GM12891 (cell line): ENCODE measurements at regions not wholly inside any gene's neighbourhood (a gene's known extent, or its start where the extent isn't known, plus 50 kb on each side); places are given as distances from the start of the nearest gene placed in this dataset.

ENCODE experiments used
- DNase-seq: peaks from one replicate; pipeline ENCODE4 v3.0.0; 2011; ENCODE audit warnings: low spot score; ENCODE audit not compliant: insufficient read length
- FAIRE-seq: peaks from 2 replicates; lab custom pipeline; 2011; peaks lifted over from hg19 to GRCh38; lab: Jason Lieb, UNC
- PAX5 ChIP-seq: IDR thresholded peaks from 2 replicates; pipeline ENCODE4 v1.6.1; 2011; ENCODE audit warnings: low read length, moderate library complexity, mild to moderate bottlenecking; ENCODE audit not compliant: insufficient read depth, severe bottlenecking
- POLR2A ChIP-seq: IDR thresholded peaks from 2 replicates; pipeline ENCODE4 v1.6.1; 2011; ENCODE audit warnings: low read depth, low read length, control low read depth
- POLR2AphosphoS5 ChIP-seq: IDR thresholded peaks from 2 replicates; pipeline ENCODE4 v1.6.1; 2011; ENCODE audit warnings: low read depth, low read length, control low read depth
- POU2F2 ChIP-seq: IDR thresholded peaks from 2 replicates; pipeline ENCODE4 v1.6.1; 2011; ENCODE audit warnings: low read depth, mild to moderate bottlenecking, control low read depth, low read length, moderate library complexity
- SPI1 ChIP-seq: IDR thresholded peaks from 2 replicates; pipeline ENCODE4 v1.6.1; 2011; ENCODE audit warnings: low read depth, low read length, control low read depth
- TAF1 ChIP-seq: IDR thresholded peaks from 2 replicates; pipeline ENCODE4 v1.6.1; 2011; ENCODE audit warnings: low read depth, low read length, control low read depth

DNA sequence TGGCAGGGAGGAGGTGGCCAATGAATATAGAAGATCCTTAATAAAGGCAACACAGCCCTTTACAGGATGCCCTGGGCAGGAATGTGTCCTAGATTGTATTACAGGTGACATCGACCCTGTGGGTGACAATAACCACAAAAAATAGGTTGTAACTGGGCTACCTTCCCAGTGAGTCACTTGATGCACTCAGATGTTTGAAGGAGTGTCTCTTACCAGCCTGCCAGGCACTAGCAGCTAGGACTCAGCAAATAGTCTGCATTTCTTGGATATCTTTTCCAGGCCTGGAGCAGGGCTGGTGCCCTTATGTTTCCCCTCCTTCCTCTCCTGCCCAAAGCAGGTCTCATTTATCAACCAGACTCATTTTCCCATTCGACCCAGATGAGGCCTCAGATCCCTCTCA, 50.9 kb upstream of the TMEM164 start:
- no peak for TF ChIP-seq PAX5
- TF ChIP-seq POU2F2, result no peak
- TF ChIP-seq POLR2AphosphoS5, result no peak
- TF ChIP-seq POLR2A, result no peak
- TF ChIP-seq TAF1, result no peak
- TF ChIP-seq SPI1, result no peak
- no peak for DNase-seq
- FAIRE-seq, result no peak

- TF ChIP-seq POU2F2 (peak; percentile 79), PAX5 (no peak)
- FAIRE-seq, result peak; percentile 87
- DNase-seq, result peak; percentile 2
Measured at GRCh38 chrX:109952985-109953905, 49.7 kb upstream of the TMEM164 start.
